Endodermal cell (in vitro differentiated cells): ENCODE measurements at regions not wholly inside any gene's neighbourhood (a gene's known extent, or its start where the extent isn't known, plus 50 kb on each side); places are given as distances from the start of the nearest gene placed in this dataset.

ENCODE experiments used
- DNase-seq: peaks from one replicate; pipeline ENCODE4 v3.0.0-alpha.2; 2017
- H3K27ac ChIP-seq: 2 replicates; pipeline ENCODE4 v1.5.1; 2013; ENCODE audit warnings: mild to moderate bottlenecking, low read depth, low read length, moderate library complexity
- H3K27me3 ChIP-seq: 2 replicates; pipeline ENCODE4 v1.6.1; 2013; ENCODE audit warnings: mild to moderate bottlenecking, low read length, moderate library complexity; ENCODE audit not compliant: insufficient read depth, control insufficient read depth, poor library complexity, severe bottlenecking
- H3K36me3 ChIP-seq: 2 replicates; pipeline ENCODE4 v1.7.0; 2013; ENCODE audit warnings: mild to moderate bottlenecking, low read length, moderate library complexity; ENCODE audit not compliant: control insufficient read depth, insufficient read depth
- H3K4me1 ChIP-seq: one replicate; pipeline ENCODE4 v1.7.0; 2013; ENCODE audit warnings: low read length; ENCODE audit not compliant: control insufficient read depth, insufficient read depth
- H3K4me3 ChIP-seq: 2 replicates; pipeline ENCODE4 v1.5.1; 2013; ENCODE audit warnings: mild to moderate bottlenecking, low read length, moderate library complexity
- H3K9ac ChIP-seq: 2 replicates; pipeline ENCODE4 v1.6.1; 2013; ENCODE audit warnings: mild to moderate bottlenecking, low read length, moderate library complexity; ENCODE audit not compliant: poor library complexity, severe bottlenecking; ENCODE audit errors: extremely low read depth
- H3K9me3 ChIP-seq: 2 replicates; pipeline ENCODE4 v1.6.1; 2013; ENCODE audit warnings: mild to moderate bottlenecking, low read length, moderate library complexity; ENCODE audit not compliant: control insufficient read depth
- H3K27ac Mint-ChIP-seq: 2 replicates; pipeline ENCODE4 v1.8.0; 2020; ENCODE audit warnings: mixed read lengths
- H3K27me3 Mint-ChIP-seq: 2 replicates; pipeline ENCODE4 v1.8.0; 2021; ENCODE audit warnings: mild to moderate bottlenecking, mixed read lengths; ENCODE audit not compliant: insufficient read depth
- H3K36me3 Mint-ChIP-seq: 2 replicates; pipeline ENCODE4 v1.8.0; 2020; ENCODE audit warnings: low read depth, mixed read lengths
- H3K4me1 Mint-ChIP-seq: 2 replicates; pipeline ENCODE4 v1.8.0; 2020; ENCODE audit warnings: mixed read lengths
- H3K4me3 Mint-ChIP-seq: 2 replicates; pipeline ENCODE4 v1.8.0; 2020; ENCODE audit warnings: mild to moderate bottlenecking, moderate library complexity, mixed read lengths
- H3K9me3 Mint-ChIP-seq: 2 replicates; pipeline ENCODE4 v1.8.0; 2020; ENCODE audit warnings: mild to moderate bottlenecking, mixed read lengths
- CTCF ChIP-seq: fragments of 200-600 bp; sonication (generic); conservative IDR thresholded peaks from 2 replicates; pipeline ENCODE4 v1.5.0; 2021; ENCODE audit warnings: antibody characterized with exemption, mild to moderate bottlenecking
- WGBS, 2 experiments: methylation state at CpG; one replicate each; pipeline versions ENCODE4 v1.1.5 to v1.1.7; 2013; ENCODE audit warnings: missing lambda C conversion rate in 2 of 2, mixed read lengths in 1 of 2; ENCODE audit not compliant: insufficient coverage in 1 of 2, insufficient read length in 1 of 2; 5-methylcytosine and 5-hydroxymethylcytosine counted together

DNA sequence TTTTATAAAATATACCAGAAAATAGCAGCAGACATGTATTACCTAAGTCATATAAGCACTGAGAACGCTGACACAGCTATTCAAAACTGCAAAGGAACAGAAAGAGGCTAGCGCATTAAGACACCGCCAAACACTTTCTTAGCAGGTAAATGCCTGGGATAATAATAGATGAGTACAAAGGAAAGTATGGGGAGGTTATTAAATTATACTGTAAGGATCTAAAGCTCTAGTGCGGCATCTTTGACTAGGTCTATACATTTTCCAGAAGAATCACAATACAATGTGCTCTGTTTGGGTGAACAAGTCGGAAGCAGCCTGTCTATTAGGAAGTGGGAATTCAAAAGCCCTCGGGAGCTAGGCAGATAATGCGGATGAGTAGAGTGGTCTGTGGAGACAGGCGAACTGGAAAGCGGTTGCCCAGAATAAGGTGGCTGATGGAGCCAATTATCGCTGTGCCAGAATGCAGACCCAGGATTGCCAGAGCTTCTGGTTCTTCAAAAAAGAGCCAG, 443.6 kb upstream of the TENM3 start:
- H3K27me3 Mint-ChIP-seq, result no peaks in the 10 kb centered on the region
- Histone ChIP-seq H3K27ac (no peak overlapping the region), H3K36me3 (no peaks in the 10 kb centered on the region), H3K27me3 (no peaks in the 10 kb centered on the region), H3K4me3 (no peak overlapping the region), H3K9me3 (no peaks in the 10 kb centered on the region), H3K4me1 (no peaks in the 10 kb centered on the region), H3K9ac (no peak overlapping the region)
- no peak for TF ChIP-seq CTCF
- DNase-seq, result no peak
- no peaks in the 10 kb centered on the region for H3K9me3 Mint-ChIP-seq
- no peaks in the 10 kb centered on the region for H3K4me1 Mint-ChIP-seq
- WGBS, 2 experiments, result 93 to 95% methylated on average over 9 to 10 of the region's 10 CpGs
- H3K36me3 Mint-ChIP-seq, result no peaks in the 10 kb centered on the region
- no peak overlapping the region for H3K27ac Mint-ChIP-seq
- H3K4me3 Mint-ChIP-seq, result no peak overlapping the region

DNA sequence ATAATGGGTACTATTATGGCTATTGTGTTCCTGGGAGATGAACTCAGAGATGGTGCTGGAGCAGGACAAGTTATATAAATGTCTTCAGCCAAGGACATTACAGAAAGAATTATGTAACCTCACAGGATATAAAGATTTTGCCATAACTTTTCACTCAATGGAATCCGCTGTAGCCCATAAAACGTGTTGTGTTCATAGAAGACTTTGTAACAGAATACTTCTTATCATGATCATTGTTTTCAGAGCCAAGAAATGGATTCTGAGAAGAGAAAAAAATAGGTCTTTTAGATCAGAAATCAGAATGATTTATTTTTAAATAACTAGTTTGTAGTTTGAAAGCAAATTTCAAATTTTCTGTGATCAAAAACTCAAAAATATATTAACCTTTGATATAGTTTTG, 441.0 kb upstream of the TENM3 start:
- H3K9me3 Mint-ChIP-seq, result no peaks in the 10 kb centered on the region
- Histone ChIP-seq H3K4me3 (no peak overlapping the region), H3K36me3 (no peaks in the 10 kb centered on the region), H3K9me3 (no peaks in the 10 kb centered on the region), H3K4me1 (no peaks in the 10 kb centered on the region), H3K9ac (no peak overlapping the region), H3K27ac (no peak overlapping the region), H3K27me3 (no peaks in the 10 kb centered on the region)
- no peaks in the 10 kb centered on the region for H3K4me1 Mint-ChIP-seq
- H3K4me3 Mint-ChIP-seq, result no peak overlapping the region
- WGBS, 2 experiments, result 100% methylated on average over 2 of the region's 2 CpGs; no CpG with 5 or more reads in 1 of the 2 experiments
- H3K27me3 Mint-ChIP-seq, result no peaks in the 10 kb centered on the region
- no peak for TF ChIP-seq CTCF
- DNase-seq, result no peak
- no peak overlapping the region for H3K27ac Mint-ChIP-seq
- H3K36me3 Mint-ChIP-seq, result no peaks in the 10 kb centered on the region

- no peak for TF ChIP-seq CTCF
These were observed 435.4 kb upstream of the TENM3 start for GRCh38 chr4:181807771-181808170.

More at GRCh38 chr4:181807771-181808170, 435.4 kb upstream of the TENM3 start:
- Mint-ChIP-seq H3K27ac (no peak overlapping the region), H3K9me3 (no peaks in the 10 kb centered on the region), H3K36me3 (no peaks in the 10 kb centered on the region), H3K27me3 (no peaks in the 10 kb centered on the region), H3K4me3 (no peak overlapping the region), H3K4me1 (no peaks in the 10 kb centered on the region)
- no peaks in the 10 kb centered on the region for H3K9me3 ChIP-seq
- no peak overlapping the region for H3K9ac ChIP-seq
- H3K4me3 ChIP-seq, result no peak overlapping the region
- DNase-seq, result no peak
- H3K27ac ChIP-seq, result no peak overlapping the region
- no peaks in the 10 kb centered on the region for H3K36me3 ChIP-seq
- H3K27me3 ChIP-seq, result no peaks in the 10 kb centered on the region
- H3K4me1 ChIP-seq, result no peaks in the 10 kb centered on the region
